ENCODE measurements at regions not wholly inside any gene's neighbourhood (a gene's known extent, or its start where the extent isn't known, plus 50 kb on each side); places are given as distances from the start of the nearest gene placed in this dataset.

DNA sequence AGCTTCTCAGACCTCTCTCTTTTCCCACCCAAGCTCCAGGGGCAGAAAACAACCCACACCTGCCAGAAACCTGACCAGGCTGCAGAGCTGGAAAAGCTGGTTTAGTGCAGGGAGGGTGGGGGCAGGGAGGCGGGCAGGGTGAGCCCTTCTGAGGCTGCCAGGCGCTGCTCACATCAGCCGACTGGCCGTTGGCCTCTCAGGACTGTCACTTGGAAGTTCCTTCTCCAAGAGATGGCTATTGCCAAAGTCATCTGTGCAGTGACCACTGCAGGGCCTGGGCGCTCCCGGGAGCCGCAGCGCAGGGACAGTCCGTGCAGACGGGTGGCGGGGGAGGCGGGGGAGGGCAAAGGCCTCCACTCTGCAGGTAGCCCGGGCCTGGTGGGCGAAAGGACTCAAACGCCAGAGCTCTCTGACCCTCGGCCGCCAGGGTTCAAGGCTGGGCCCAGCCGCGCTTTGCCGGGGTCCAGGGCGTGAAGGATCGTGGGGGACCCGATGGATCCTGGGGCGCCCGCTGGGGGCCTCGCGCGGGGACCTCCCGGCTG is 205.0 kb upstream of the IER5L start:
- H3K27ac ChIP-seq, result peak overlapping the region; percentile 100
- TF ChIP-seq, protein P1, sequence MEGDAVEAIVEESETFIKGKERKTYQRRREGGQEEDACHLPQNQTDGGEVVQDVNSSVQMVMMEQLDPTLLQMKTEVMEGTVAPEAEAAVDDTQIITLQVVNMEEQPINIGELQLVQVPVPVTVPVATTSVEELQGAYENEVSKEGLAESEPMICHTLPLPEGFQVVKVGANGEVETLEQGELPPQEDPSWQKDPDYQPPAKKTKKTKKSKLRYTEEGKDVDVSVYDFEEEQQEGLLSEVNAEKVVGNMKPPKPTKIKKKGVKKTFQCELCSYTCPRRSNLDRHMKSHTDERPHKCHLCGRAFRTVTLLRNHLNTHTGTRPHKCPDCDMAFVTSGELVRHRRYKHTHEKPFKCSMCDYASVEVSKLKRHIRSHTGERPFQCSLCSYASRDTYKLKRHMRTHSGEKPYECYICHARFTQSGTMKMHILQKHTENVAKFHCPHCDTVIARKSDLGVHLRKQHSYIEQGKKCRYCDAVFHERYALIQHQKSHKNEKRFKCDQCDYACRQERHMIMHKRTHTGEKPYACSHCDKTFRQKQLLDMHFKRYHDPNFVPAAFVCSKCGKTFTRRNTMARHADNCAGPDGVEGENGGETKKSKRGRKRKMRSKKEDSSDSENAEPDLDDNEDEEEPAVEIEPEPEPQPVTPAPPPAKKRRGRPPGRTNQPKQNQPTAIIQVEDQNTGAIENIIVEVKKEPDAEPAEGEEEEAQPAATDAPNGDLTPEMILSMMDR (IDR thresholded peaks at IDR 0.05), result no peak
- TF ChIP-seq ZFX (IDR thresholded peaks at IDR 0.05; ENCODE audit: borderline replicate concordance), result no peak

DNA sequence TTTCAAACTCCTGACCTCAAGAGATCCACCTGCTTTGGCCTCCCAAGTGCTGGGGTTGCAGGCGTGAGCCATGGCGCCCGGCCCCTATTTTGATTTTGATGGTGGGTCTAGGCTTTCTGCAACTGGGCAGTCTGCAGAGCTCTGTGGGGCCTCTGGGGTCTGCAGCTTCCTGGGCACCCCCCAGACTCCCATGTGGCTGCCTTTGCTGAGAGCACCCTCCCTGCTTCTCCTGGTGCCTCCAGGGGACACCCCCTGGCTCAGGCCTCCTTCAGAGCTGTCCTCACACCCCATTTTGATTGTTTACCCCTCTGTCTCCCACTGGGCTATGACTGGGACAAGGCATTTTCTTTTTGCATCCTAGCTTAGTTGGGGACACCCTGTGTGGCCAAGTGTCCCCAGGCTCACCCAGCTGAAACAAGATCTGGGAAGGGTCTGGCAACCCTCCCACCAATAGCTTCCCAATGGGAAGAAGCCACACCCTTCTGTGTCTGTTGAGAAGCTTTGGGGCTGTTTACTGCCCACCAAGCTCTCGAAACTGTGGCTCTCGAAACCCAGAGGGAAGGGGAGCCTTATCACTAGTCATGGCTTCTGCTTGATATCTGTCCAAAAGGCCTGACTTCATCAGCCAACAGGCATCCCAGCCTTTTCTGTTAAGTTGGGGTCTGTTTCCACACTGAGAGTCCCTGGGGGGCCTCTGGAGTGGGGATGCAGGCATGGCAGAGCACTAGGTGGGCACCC is 204.4 kb upstream of the IER5L start:
- H3K27ac ChIP-seq, result peak overlapping the region; percentile 100
- no peak for TF ChIP-seq ZFX (IDR thresholded peaks at IDR 0.05; ENCODE audit: borderline replicate concordance)
- TF ChIP-seq, protein P1 (IDR thresholded peaks at IDR 0.05), result no peak

- peak overlapping the region; percentile 100; the same call in 1 of the 2 replicates for H3K27ac ChIP-seq
- TF ChIP-seq ZFX (IDR thresholded peaks at IDR 0.05; ENCODE audit: borderline replicate concordance), result no peak
- TF ChIP-seq, protein P1 (IDR thresholded peaks at IDR 0.05), result no peak
Observed at GRCh38 chr9:129381481-129381957, 203.5 kb upstream of the IER5L start.

DNA sequence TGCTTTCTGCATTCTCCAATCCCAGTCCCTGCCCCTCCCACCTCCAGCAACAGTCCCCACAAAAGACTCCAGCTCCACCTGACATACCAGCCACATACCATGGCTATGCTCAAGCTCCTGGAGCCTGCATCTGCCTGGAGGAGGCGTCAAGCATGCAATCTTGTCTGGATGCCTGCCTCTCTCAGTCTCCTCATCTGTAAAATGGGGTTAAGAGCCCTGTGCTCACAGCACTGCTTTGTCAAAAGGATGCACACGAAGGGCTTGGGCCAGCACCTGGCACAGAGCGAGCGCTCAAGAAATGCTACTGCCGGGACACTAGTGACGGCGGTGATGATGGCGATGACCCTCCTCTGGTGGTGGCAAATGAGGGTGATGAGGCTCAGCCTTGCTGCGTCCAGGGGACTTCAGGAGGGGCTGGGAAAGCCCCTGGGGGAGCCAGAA is 202.9 kb upstream of the IER5L start:
- TF ChIP-seq ZFX (IDR thresholded peaks at IDR 0.05; ENCODE audit: borderline replicate concordance), result no peak
- TF ChIP-seq, protein P1 (IDR thresholded peaks at IDR 0.05), result no peak

DNA sequence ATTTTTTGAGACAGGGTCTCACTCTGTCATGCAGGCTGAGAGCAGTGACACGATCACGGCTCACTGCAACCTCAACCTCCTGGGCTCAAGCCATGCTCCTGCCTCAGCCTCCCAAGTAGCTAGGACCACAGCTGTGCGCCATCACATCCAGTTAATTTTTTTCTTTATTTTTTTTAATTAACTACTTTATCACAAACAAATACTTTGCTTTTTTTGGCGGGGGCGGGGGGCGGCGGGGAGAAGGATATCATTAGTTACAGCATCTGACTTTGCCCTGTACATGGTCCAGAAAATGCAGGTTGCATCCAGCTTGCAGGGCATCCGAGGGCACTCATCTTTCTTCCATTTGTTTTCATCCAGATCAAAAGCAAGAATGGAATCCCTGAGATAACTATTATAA is 201.8 kb upstream of the IER5L start:
- H3K27ac ChIP-seq, result no peak overlapping the region
- TF ChIP-seq ZFX (IDR thresholded peaks at IDR 0.05; ENCODE audit: borderline replicate concordance), result no peak
- TF ChIP-seq, protein P1 (IDR thresholded peaks at IDR 0.05), result no peak

More for the DNA sequence above, 202.9 kb upstream of the IER5L start:
- H3K27ac ChIP-seq, result no peak overlapping the region

DNA sequence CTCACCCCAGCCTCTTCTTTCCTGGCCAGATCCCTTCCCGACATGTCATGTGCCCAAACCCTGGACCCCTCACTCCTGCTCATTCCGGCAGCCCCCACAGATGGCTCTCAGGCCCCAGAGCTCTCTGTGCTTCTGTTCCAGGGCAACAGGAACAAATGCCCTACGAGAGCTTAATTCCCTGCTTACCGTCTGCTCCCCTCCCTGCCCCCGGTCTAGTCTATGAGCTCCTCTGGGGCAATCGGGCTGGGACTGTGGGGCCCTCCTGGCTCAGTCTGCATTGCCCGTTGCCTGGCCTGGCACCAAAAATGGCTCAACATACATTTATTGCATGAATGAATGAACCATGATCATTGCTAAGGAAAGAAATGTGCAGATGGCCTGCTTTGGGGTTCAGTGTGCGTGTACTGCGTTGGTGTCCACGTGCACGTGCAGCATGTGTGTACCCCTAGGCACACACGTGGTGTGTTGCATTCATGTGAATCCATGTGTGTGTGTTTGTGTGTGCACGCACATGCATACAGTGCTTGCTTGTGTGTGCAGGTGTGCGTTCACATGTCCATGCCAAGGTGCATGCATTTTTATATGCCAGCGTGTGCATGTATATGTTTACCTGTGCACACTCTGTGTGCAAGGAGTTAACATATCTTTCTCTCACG is 201.2 kb upstream of the IER5L start:
- H3K27ac ChIP-seq, result no peak overlapping the region
- TF ChIP-seq, protein P1 (IDR thresholded peaks at IDR 0.05), result no peak
- no peak for TF ChIP-seq ZFX (IDR thresholded peaks at IDR 0.05; ENCODE audit: borderline replicate concordance)

Measured in 22Rv1 (cell line).